ENCODE measurements at regions not wholly inside any gene's neighbourhood (a gene's known extent, or its start where the extent isn't known, plus 50 kb on each side); places are given as distances from the start of the nearest gene placed in this dataset.

GRCh38 chr3:116947148-116947547 is 237.6 kb downstream of the TUSC7 start:
- Histone ChIP-seq H3K9ac (ENCODE audit: insufficient read depth in 1 of 2, low read depth in 2 of 2, low read length in 2 of 2) (no peak overlapping the region), H3K36me3 (ENCODE audit: control insufficient read depth, insufficient read depth, low read length) (no peaks in the 10 kb centered on the region), H3K79me2 (ENCODE audit: control insufficient read depth, insufficient read depth, low read length) (no peaks in the 10 kb centered on the region), H4K20me1 (replicated peaks; ENCODE audit: control insufficient read depth, insufficient read depth, low read length) (no peaks in the 10 kb centered on the region), H3K27me3 (ENCODE audit: control insufficient read depth in 2 of 2, insufficient read depth in 2 of 2, low read length in 2 of 2) (no peaks in the 10 kb centered on the region), H3K4me1 (replicated peaks in 1 of 2; ENCODE audit: control insufficient read depth in 2 of 2, insufficient read depth in 2 of 2, low read length in 2 of 2) (no peaks in the 10 kb centered on the region), H3K4me3 (no peak overlapping the region), H3K27ac (ENCODE audit: extremely low read depth, low read depth, low read length) (no peak overlapping the region), H3K9me1 (ENCODE audit: control insufficient read depth, insufficient read depth, low read length) (no peaks in the 10 kb centered on the region), H2AFZ (ENCODE audit: low read depth, low read length) (no peak overlapping the region), H3K4me2 (ENCODE audit: insufficient read depth, low read length) (no peak overlapping the region), H3K9me3 (replicated peaks; ENCODE audit: control insufficient read depth, insufficient read depth, low read depth, low read length) (no peaks in the 10 kb centered on the region)
- 0% methylated on average over 3 of the region's 3 CpGs for WGBS (ENCODE audit: insufficient coverage, low coverage, missing lambda C conversion rate)
- CTCF ChIA-PET (ENCODE audit: low intra/inter-chr PET ratio), result no interaction called here
- no TSS peak for BruUV-seq (replicated peaks)
- in situ Hi-C loops (cut with MboI) (no loop called here), intact Hi-C loops (cut with micrococcal nuclease) (no loop called here)
- FAIRE-seq (no peak), ATAC-seq (no peak), DNase-seq (ENCODE audit: extremely low read depth in 1 of 4, low spot score in 3 of 4) (no peak)
- TF ChIP-seq ZNF609 (CRISPR knock-in tag; IDR thresholded peaks at IDR 0.05; ENCODE audit: borderline replicate concordance) (no peak), ZC3H11A (IDR thresholded peaks at IDR 0.05; ENCODE audit: low read depth, low read length) (no peak)
- POLR2A ChIA-PET, result no interaction called here

All from K562 (cell line).